Vagina (tissue), 2 donors: ENCODE measurements at regions not wholly inside any gene's neighbourhood (a gene's known extent, or its start where the extent isn't known, plus 50 kb on each side); places are given as distances from the start of the nearest gene placed in this dataset.
"Not testable (repeated sequence)": the region's sequence is repeated elsewhere in the genome, so short reads cannot be mapped to it uniquely, and the experiment has no call there.

ENCODE experiments used
- CTCF ChIP-seq, 3 experiments: fragments of 450-650 bp in 2 of 3; fragments of 200-600 bp in 1 of 3; sonication (generic) in 1 of 3; IDR thresholded peaks; one replicate each; pipeline ENCODE4 v1.5.1; 2017 to 2019; ENCODE audit warnings: antibody characterized with exemption in 3 of 3, mild to moderate bottlenecking in 2 of 3, moderate library complexity in 2 of 3
- POLR2A ChIP-seq, 2 donors: fragments of 450-650 bp; IDR thresholded peaks; one replicate each; pipeline ENCODE4 v1.6.1; 2017; ENCODE audit warnings: antibody characterized with exemption in 2 of 2, mild to moderate bottlenecking in 2 of 2, moderate library complexity in 2 of 2

- TF ChIP-seq POLR2A, CTCF (IDR thresholded peaks at IDR 0.05): not testable (repeated sequence)
Observed at GRCh38 chr12:69049855-69050254, 116.9 kb upstream of the CPM start.
